Lower lobe of right lung (tissue), 2 donors: ENCODE measurements at regions not wholly inside any gene's neighbourhood (a gene's known extent, or its start where the extent isn't known, plus 50 kb on each side); places are given as distances from the start of the nearest gene placed in this dataset.
A peak's percentile ranks its signal among the peaks of the same experiment; 100 is the strongest.

Source experiments
- ATAC-seq, 2 donors: fragments of 200-7000 bp; cut with Tn5 transposase; one replicate each; pipeline ENCODE4 v1.9.1; 2020 to 2022; ENCODE audit warnings: mild to moderate bottlenecking in 2 of 2, moderate library complexity in 2 of 2
- DNase-seq: peaks from one replicate; pipeline ENCODE4 v3.0.0-alpha.2; 2020
- H3K27ac ChIP-seq: fragments of 200-600 bp; one replicate; pipeline ENCODE4 v1.8.0; 2022
- H3K27me3 ChIP-seq: fragments of 200-600 bp; one replicate; pipeline ENCODE4 v1.8.0; 2022; ENCODE audit warnings: low read depth
- H3K36me3 ChIP-seq: fragments of 200-600 bp; one replicate; pipeline ENCODE4 v1.8.0; 2022; ENCODE audit warnings: mild to moderate bottlenecking
- H3K4me1 ChIP-seq: fragments of 200-600 bp; one replicate; pipeline ENCODE4 v1.8.0; 2022
- H3K4me3 ChIP-seq: fragments of 200-600 bp; one replicate; pipeline ENCODE4 v1.8.0; 2022; ENCODE audit warnings: mild to moderate bottlenecking
- H3K9me3 ChIP-seq: fragments of 200-600 bp; one replicate; pipeline ENCODE4 v1.8.0; 2022
- intact Hi-C: fragments of 100-400 bp; cut with DNase I; formaldehyde crosslinking; loops from one replicate; pipeline ENCODE4 v1.11.0; 2022
- TF ChIP-seq, protein P1 (sequence below): fragments of 200-600 bp; IDR thresholded peaks from one replicate; pipeline ENCODE4 v1.8.0; 2022; ENCODE audit warnings: antibody characterized with exemption, mild to moderate bottlenecking
- donor health status: DM: no; HTN: yes; CAD: no; lungs with severe emphysema.

DNA sequence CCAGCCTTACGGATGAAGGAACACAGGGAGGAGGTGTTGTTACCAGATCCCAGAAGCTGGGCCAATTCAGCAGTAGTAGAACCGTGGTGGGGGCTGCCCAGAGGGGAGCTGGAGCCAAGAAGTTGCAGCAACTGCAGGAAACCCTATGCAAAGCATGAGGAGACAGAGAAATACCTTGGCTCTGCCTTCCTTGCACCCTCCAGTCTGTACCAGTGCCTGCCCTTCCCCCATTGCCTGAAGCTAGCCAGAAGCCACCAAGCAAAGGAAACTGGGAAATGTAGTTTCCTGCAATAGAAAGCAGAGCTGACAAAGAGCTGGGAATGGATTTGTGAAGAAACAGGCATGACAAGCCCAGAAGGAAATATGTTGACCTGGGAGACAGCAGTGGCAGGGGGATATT lies 108.7 kb upstream of the FUNDC1 start:
- ATAC-seq (no peak), DNase-seq (no peak)
- TF ChIP-seq, protein P1, sequence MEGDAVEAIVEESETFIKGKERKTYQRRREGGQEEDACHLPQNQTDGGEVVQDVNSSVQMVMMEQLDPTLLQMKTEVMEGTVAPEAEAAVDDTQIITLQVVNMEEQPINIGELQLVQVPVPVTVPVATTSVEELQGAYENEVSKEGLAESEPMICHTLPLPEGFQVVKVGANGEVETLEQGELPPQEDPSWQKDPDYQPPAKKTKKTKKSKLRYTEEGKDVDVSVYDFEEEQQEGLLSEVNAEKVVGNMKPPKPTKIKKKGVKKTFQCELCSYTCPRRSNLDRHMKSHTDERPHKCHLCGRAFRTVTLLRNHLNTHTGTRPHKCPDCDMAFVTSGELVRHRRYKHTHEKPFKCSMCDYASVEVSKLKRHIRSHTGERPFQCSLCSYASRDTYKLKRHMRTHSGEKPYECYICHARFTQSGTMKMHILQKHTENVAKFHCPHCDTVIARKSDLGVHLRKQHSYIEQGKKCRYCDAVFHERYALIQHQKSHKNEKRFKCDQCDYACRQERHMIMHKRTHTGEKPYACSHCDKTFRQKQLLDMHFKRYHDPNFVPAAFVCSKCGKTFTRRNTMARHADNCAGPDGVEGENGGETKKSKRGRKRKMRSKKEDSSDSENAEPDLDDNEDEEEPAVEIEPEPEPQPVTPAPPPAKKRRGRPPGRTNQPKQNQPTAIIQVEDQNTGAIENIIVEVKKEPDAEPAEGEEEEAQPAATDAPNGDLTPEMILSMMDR = no peak
- Histone ChIP-seq H3K36me3 (no peaks in the 10 kb centered on the region), H3K9me3 (no peaks in the 10 kb centered on the region), H3K4me1 (no peaks in the 10 kb centered on the region), H3K27me3 (no peaks in the 10 kb centered on the region), H3K4me3 (no peak overlapping the region), H3K27ac (no peak overlapping the region)
- intact Hi-C loops = no loop called here

DNA sequence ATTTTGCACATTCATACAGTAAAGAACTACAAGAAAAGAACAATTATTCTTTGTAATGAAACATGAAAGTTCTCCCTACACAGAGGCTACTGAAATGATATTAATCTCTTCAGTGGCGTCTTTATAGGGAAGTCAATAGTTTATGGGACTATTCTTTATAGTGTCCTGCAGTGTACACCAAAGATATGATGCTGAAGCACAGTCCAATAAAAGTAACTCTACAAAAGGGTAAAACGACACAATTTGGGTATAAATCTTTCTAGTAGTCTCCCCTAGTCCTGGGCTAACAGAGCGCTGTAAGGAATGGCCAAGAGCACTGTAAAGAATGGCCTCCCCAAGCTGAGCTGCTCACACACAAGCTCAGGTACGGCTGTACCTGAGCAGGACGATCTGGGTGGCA lies 101.1 kb upstream of the FUNDC1 start:
- Histone ChIP-seq H3K27ac (no peak overlapping the region), H3K27me3 (no peaks in the 10 kb centered on the region), H3K36me3 (no peaks in the 10 kb centered on the region), H3K9me3 (no peaks in the 10 kb centered on the region), H3K4me1 (no peaks in the 10 kb centered on the region), H3K4me3 (no peak overlapping the region)
- intact Hi-C loops = no loop called here
- TF ChIP-seq, protein P1 = no peak
- ATAC-seq (no peak), DNase-seq (no peak)

DNA sequence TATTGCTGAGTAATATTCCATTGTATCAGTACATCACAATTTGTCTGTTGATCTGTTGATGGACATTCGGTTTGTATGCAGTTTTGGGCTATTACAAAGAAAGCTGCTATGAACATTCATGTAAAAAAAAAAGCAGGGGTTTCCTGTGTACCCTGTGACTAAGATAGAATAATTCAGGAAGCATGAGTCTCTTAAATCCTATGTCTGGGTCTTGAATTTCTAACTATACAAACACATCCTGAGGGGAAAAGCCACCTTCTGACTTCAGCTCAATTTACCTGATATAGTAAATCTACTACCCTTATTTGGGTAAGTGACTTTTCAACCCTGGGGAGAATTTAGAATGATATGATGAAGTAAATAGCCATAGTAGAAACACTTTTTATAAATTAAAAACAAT lies 94.6 kb upstream of the FUNDC1 start:
- TF ChIP-seq, protein P1 = no peak
- intact Hi-C loops = no loop called here
- no peaks in the 10 kb centered on the region for H3K36me3 ChIP-seq
- no peak for ATAC-seq
- H3K9me3 ChIP-seq = no peaks in the 10 kb centered on the region
- DNase-seq = no peak
- H3K4me3 ChIP-seq = no peak overlapping the region
- H3K4me1 ChIP-seq = no peaks in the 10 kb centered on the region
- no peak overlapping the region for H3K27ac ChIP-seq
- H3K27me3 ChIP-seq = no peaks in the 10 kb centered on the region

DNA sequence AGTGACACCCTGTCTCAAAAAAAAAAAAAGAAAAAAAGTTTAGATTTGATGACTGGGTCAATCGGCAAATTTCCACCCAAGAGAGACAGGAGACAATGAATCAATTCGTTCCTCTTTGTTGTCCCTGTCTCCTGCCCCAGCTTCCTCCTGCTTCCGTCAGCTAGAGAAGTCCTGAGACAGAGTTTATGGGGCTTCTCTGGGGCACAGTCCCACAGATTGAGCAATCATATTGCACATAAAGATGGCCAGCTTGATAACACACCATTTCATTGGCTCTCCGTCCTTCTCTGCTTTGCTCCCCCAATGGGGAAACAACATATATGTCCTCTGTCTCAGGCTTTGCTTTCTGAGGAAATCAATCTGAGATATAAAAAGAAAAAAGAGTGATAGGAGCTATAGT lies 78.4 kb upstream of the FUNDC1 start:
- Histone ChIP-seq H3K4me3 (no peak overlapping the region), H3K4me1 (no peaks in the 10 kb centered on the region), H3K36me3 (no peaks in the 10 kb centered on the region), H3K27me3 (no peaks in the 10 kb centered on the region), H3K27ac (no peak overlapping the region), H3K9me3 (no peaks in the 10 kb centered on the region)
- ATAC-seq (peak in 1 of 2 donors; percentile 34), DNase-seq (no peak)
- TF ChIP-seq, protein P1 = no peak
- intact Hi-C loops = no loop called here

DNA sequence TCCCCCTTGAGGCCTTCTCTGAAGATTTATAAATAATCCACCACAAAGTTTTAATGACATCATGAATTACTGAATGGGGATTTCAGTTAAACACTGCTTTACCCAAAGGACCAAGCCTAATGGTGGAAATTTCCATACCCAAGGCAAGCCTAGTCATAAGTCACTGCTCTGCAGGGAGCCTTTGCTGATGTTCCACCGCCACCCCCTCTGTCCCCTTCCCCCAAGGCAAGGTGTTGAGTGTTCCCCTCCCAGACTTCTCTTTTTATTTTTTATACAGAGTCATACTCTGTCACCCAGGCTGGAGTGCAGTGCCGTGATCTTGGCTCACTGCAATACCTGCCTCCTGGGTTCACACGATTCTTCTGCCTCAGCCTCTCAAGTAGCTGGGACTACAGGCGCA lies 76.4 kb upstream of the FUNDC1 start:
- Histone ChIP-seq H3K36me3 (no peaks in the 10 kb centered on the region), H3K27ac (no peak overlapping the region), H3K27me3 (no peaks in the 10 kb centered on the region), H3K9me3 (no peaks in the 10 kb centered on the region), H3K4me3 (no peak overlapping the region), H3K4me1 (no peaks in the 10 kb centered on the region)
- TF ChIP-seq, protein P1 = no peak
- intact Hi-C loops = no loop called here
- DNase-seq (no peak), ATAC-seq (no peak)

DNA sequence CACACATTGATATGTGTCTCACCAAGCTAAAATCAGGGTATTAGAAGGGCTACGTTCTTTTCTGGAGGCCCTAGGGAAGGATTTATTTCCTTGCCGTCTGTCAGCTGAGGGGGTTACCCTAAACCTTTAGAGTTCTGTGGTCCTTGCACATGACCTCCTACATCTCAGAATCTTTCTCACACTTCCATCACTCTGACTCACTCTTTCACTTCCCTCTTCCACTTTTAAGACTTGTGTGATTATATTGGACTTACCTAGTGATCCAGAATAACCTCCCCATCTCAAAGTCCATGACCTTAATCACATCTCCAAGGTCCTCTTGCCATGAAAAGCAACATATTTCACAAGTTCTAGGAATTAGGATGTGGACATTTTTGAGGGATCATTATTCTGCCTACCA lies 53.6 kb upstream of the FUNDC1 start:
- ATAC-seq = no peak

More for the DNA sequence above, 53.6 kb upstream of the FUNDC1 start:
- Histone ChIP-seq H3K27ac (no peak overlapping the region), H3K36me3 (no peaks in the 10 kb centered on the region), H3K9me3 (no peaks in the 10 kb centered on the region), H3K4me3 (no peak overlapping the region), H3K4me1 (no peaks in the 10 kb centered on the region), H3K27me3 (no peaks in the 10 kb centered on the region)
- TF ChIP-seq, protein P1 = no peak
- intact Hi-C loops = no loop called here
- no peak for DNase-seq
